OCI-LY3 (cell line): ENCODE measurements at regions not wholly inside any gene's neighbourhood (a gene's known extent, or its start where the extent isn't known, plus 50 kb on each side); places are given as distances from the start of the nearest gene placed in this dataset.

Experiments
- EZH2phosphoT487 ChIP-seq: fragments of 200-600 bp; shearing (Covaris generic); IDR thresholded peaks from 2 replicates; pipeline ENCODE4 v1.6.1; 2018; ENCODE audit warnings: antibody characterized with exemption, mixed run types, low read depth
- TF ChIP-seq, protein P1 (sequence below): fragments of 200-600, 300-600 bp; sonication (generic); IDR thresholded peaks from 2 replicates; pipeline ENCODE4 v1.5.1; 2014; ENCODE audit warnings: antibody characterized with exemption, low read length, low read depth

DNA sequence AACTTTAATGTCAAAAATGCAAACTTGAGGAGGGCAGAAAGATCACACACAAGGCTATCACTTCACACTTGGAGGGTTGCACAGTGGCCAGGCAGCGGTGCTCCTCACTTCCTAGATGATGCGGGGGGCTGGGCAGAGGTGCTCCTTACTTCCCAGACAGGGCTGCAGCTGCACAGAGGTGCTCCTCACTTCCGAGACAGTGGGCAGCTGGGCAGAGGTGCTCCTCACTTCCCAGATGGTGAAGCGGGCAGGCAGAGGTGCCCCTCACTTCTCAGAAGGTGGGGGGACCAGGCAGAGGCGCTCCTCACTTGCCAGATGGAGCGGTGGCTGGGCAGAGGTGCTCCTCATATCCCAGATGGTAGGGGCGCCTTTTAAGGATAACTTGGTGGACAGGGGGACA is 423.2 kb upstream of the RORB start:
- TF ChIP-seq EZH2phosphoT487 = no peak
- TF ChIP-seq, protein P1, sequence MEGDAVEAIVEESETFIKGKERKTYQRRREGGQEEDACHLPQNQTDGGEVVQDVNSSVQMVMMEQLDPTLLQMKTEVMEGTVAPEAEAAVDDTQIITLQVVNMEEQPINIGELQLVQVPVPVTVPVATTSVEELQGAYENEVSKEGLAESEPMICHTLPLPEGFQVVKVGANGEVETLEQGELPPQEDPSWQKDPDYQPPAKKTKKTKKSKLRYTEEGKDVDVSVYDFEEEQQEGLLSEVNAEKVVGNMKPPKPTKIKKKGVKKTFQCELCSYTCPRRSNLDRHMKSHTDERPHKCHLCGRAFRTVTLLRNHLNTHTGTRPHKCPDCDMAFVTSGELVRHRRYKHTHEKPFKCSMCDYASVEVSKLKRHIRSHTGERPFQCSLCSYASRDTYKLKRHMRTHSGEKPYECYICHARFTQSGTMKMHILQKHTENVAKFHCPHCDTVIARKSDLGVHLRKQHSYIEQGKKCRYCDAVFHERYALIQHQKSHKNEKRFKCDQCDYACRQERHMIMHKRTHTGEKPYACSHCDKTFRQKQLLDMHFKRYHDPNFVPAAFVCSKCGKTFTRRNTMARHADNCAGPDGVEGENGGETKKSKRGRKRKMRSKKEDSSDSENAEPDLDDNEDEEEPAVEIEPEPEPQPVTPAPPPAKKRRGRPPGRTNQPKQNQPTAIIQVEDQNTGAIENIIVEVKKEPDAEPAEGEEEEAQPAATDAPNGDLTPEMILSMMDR = no peak
